WI38 (cell line): ENCODE measurements at regions not wholly inside any gene's neighbourhood (a gene's known extent, or its start where the extent isn't known, plus 50 kb on each side); places are given as distances from the start of the nearest gene placed in this dataset.
"Not testable (repeated sequence)": the region's sequence is repeated elsewhere in the genome, so short reads cannot be mapped to it uniquely, and the experiment has no call there.

Experiments used
- H3K4me3 ChIP-seq: 2 replicates; pipeline ENCODE4 v1.5.1; 2011; ENCODE audit warnings: low read depth, mild to moderate bottlenecking, control low read depth, low read length
- CTCF ChIP-seq: IDR thresholded peaks from 2 replicates; pipeline ENCODE4 v1.5.1; 2012; ENCODE audit warnings: low read depth, mild to moderate bottlenecking, control low read depth, low read length

- TF ChIP-seq CTCF, result no peak
- no peak overlapping the region for H3K4me3 ChIP-seq
Measured at GRCh38 chr4:132101526-132101925, 1047.6 kb upstream of the PCDH10 start.

GRCh38 chr4:132108784-132109183 is 1040.3 kb upstream of the PCDH10 start:
- H3K4me3 ChIP-seq, result no peak overlapping the region
- TF ChIP-seq CTCF, result no peak

- TF ChIP-seq CTCF, result no peak
- no peak overlapping the region for H3K4me3 ChIP-seq
Measured at GRCh38 chr4:132114885-132115284, 1034.2 kb upstream of the PCDH10 start.

GRCh38 chr4:132122741-132123140 is 1026.4 kb upstream of the PCDH10 start:
- H3K4me3 ChIP-seq, result not testable (repeated sequence)

- no peak for TF ChIP-seq CTCF
- no peak overlapping the region for H3K4me3 ChIP-seq
Measured at GRCh38 chr4:132123870-132124623, 1025.0 kb upstream of the PCDH10 start.

GRCh38 chr4:132124624-132124974 is 1024.5 kb upstream of the PCDH10 start:
- TF ChIP-seq CTCF, result no peak
- H3K4me3 ChIP-seq, result no peak overlapping the region

GRCh38 chr4:132125131-132125530 is 1024.0 kb upstream of the PCDH10 start:
- H3K4me3 ChIP-seq, result no peak overlapping the region
- TF ChIP-seq CTCF, result no peak

GRCh38 chr4:132132433-132132832 is 1016.7 kb upstream of the PCDH10 start:
- H3K4me3 ChIP-seq, result no peak overlapping the region
- no peak for TF ChIP-seq CTCF
